WTC11 (cell line): ENCODE measurements at regions not wholly inside any gene's neighbourhood (a gene's known extent, or its start where the extent isn't known, plus 50 kb on each side); places are given as distances from the start of the nearest gene placed in this dataset.

Experiments
- ATAC-seq: fragments of 200-7000 bp; cut with Tn5 transposase; 2 replicates; pipeline ENCODE4 v1.10.0; 2021; ENCODE audit warnings: mild to moderate bottlenecking, moderate library complexity
- CTCF ChIA-PET: fragments of 300-600 bp; sonication (Branson Sonifier 250); formaldehyde crosslinking; loops from one replicate; lab custom pipeline; 2021; ENCODE audit warnings: antibody characterized with exemption; lab: Charles Lee
- POLR2A ChIA-PET: fragments of 350-600 bp; sonication (Branson Sonifier 250); formaldehyde crosslinking; loops from one replicate; lab custom pipeline; 2021; ENCODE audit warnings: antibody characterized with exemption; lab: Charles Lee
- DNase-seq: peaks from one replicate; pipeline ENCODE4 v3.0.0; 2021; ENCODE audit warnings: low spot score
- H3K27ac Mint-ChIP-seq: 2 replicates; pipeline ENCODE4 v1.8.0; 2021; ENCODE audit warnings: mixed read lengths
- H3K27me3 Mint-ChIP-seq: 2 replicates; pipeline ENCODE4 v1.8.0; 2021; ENCODE audit warnings: low read depth, mild to moderate bottlenecking, moderate library complexity, mixed read lengths
- H3K36me3 Mint-ChIP-seq: 2 replicates; pipeline ENCODE4 v1.8.0; 2021; ENCODE audit warnings: mixed read lengths
- H3K4me1 Mint-ChIP-seq: 2 replicates; pipeline ENCODE4 v1.8.0; 2022; ENCODE audit warnings: mixed read lengths
- H3K4me3 Mint-ChIP-seq: 2 replicates; pipeline ENCODE4 v1.8.0; 2021; ENCODE audit warnings: mild to moderate bottlenecking, moderate library complexity, mixed read lengths
- H3K9me3 Mint-ChIP-seq: 2 replicates; pipeline ENCODE4 v1.8.0; 2021; ENCODE audit warnings: mixed read lengths
- ETV6 ChIP-seq: sonication (generic); formaldehyde crosslinking; IDR thresholded peaks from 2 replicates; pipeline ENCODE4 v1.8.1; 2022; ENCODE audit warnings: mild to moderate bottlenecking, missing genetic modification reagents
- JAZF1 ChIP-seq: fragments of 250-450 bp; sonication (Bioruptor Pico); IDR thresholded peaks from 2 replicates; pipeline ENCODE4 v1.9.0; 2021; ENCODE audit warnings: moderate library complexity, mild to moderate bottlenecking, inconsistent platforms
- JUN ChIP-seq: sonication (generic); formaldehyde crosslinking; IDR thresholded peaks from 2 replicates; pipeline ENCODE4 v1.8.0; 2023; ENCODE audit warnings: mild to moderate bottlenecking, missing genetic modification reagents
- NFATC4 ChIP-seq: fragments of 250-450 bp; sonication (Bioruptor Pico); IDR thresholded peaks from 2 replicates; pipeline ENCODE4 v1.9.0; 2021; ENCODE audit warnings: mild to moderate bottlenecking
- PREB ChIP-seq: sonication (generic); formaldehyde crosslinking; IDR thresholded peaks from 2 replicates; pipeline ENCODE4 v1.8.1; 2022; ENCODE audit warnings: mild to moderate bottlenecking, missing genetic modification reagents, moderate library complexity, borderline replicate concordance
- SMAD3 ChIP-seq: sonication (generic); formaldehyde crosslinking; IDR thresholded peaks from 2 replicates; pipeline ENCODE4 v1.8.0; 2022; ENCODE audit warnings: missing genetic modification reagents, mild to moderate bottlenecking, borderline replicate concordance
- SMAD4 ChIP-seq: sonication (generic); formaldehyde crosslinking; IDR thresholded peaks from 2 replicates; pipeline ENCODE4 v1.8.0; 2022; ENCODE audit warnings: mild to moderate bottlenecking, missing genetic modification reagents
- SP1 ChIP-seq: sonication (generic); formaldehyde crosslinking; conservative IDR thresholded peaks from 2 replicates; pipeline ENCODE4 v1.8.1; 2022; ENCODE audit warnings: missing genetic modification reagents
- ZBTB21 ChIP-seq: sonication (generic); formaldehyde crosslinking; IDR thresholded peaks from 2 replicates; pipeline ENCODE4 v1.8.1; 2023; ENCODE audit warnings: mild to moderate bottlenecking, missing genetic modification reagents, borderline replicate concordance
- ZNF219 ChIP-seq: sonication (generic); formaldehyde crosslinking; IDR thresholded peaks from 2 replicates; pipeline ENCODE4 v1.8.0; 2023; ENCODE audit warnings: missing genetic modification reagents, mild to moderate bottlenecking, borderline replicate concordance
- ZNF232 ChIP-seq: sonication (generic); formaldehyde crosslinking; IDR thresholded peaks from 2 replicates; pipeline ENCODE4 v1.8.0; 2022; ENCODE audit warnings: mild to moderate bottlenecking, missing genetic modification reagents
- ZNF532 ChIP-seq: fragments of 250-450 bp; sonication (Bioruptor Pico); IDR thresholded peaks from 2 replicates; pipeline ENCODE4 v1.9.0; 2021; ENCODE audit warnings: mild to moderate bottlenecking, borderline replicate concordance
- ZNF671 ChIP-seq: fragments of 250-450 bp; sonication (Bioruptor Pico); IDR thresholded peaks from 2 replicates; pipeline ENCODE4 v1.8.0; 2021; ENCODE audit warnings: mild to moderate bottlenecking
- TF ChIP-seq, protein P1 (sequence below): sonication (generic); formaldehyde crosslinking; IDR thresholded peaks from 2 replicates; pipeline ENCODE4 v1.8.0; 2022; ENCODE audit warnings: mild to moderate bottlenecking, missing genetic modification reagents
- TF ChIP-seq, protein P2 (sequence below): sonication (generic); formaldehyde crosslinking; IDR thresholded peaks from 2 replicates; pipeline ENCODE4 v1.8.1; 2022; ENCODE audit warnings: low read depth, mild to moderate bottlenecking, moderate library complexity, missing genetic modification reagents, borderline replicate concordance
- TF ChIP-seq, protein P3 (sequence below): sonication (generic); formaldehyde crosslinking; IDR thresholded peaks from 2 replicates; pipeline ENCODE4 v1.8.1; 2023; ENCODE audit warnings: mild to moderate bottlenecking, missing genetic modification reagents
- TF ChIP-seq, protein P4 (sequence below): sonication (generic); formaldehyde crosslinking; IDR thresholded peaks from 2 replicates; pipeline ENCODE4 v1.8.0; 2023; ENCODE audit warnings: mild to moderate bottlenecking, missing genetic modification reagents
- TF ChIP-seq, protein P5 (sequence below): sonication (generic); formaldehyde crosslinking; IDR thresholded peaks from 2 replicates; pipeline ENCODE4 v1.8.1; 2023; ENCODE audit warnings: mild to moderate bottlenecking, missing genetic modification reagents, borderline replicate concordance

- TF ChIP-seq ETV6 (CRISPR knock-in tag) (no peak), ZNF219 (CRISPR knock-in tag) (no peak), ZBTB21 (CRISPR knock-in tag) (no peak)
- TF ChIP-seq, protein P1, sequence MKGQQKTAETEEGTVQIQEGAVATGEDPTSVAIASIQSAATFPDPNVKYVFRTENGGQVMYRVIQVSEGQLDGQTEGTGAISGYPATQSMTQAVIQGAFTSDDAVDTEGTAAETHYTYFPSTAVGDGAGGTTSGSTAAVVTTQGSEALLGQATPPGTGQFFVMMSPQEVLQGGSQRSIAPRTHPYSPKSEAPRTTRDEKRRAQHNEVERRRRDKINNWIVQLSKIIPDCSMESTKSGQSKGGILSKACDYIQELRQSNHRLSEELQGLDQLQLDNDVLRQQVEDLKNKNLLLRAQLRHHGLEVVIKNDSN (CRISPR knock-in tag), result no peak
- TF ChIP-seq, protein P2, sequence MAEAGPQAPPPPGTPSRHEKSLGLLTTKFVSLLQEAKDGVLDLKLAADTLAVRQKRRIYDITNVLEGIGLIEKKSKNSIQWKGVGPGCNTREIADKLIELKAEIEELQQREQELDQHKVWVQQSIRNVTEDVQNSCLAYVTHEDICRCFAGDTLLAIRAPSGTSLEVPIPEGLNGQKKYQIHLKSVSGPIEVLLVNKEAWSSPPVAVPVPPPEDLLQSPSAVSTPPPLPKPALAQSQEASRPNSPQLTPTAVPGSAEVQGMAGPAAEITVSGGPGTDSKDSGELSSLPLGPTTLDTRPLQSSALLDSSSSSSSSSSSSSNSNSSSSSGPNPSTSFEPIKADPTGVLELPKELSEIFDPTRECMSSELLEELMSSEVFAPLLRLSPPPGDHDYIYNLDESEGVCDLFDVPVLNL (CRISPR knock-in tag), result no peak
These were observed 569.8 kb upstream of the LRRTM1 start (continued) for GRCh38 chr2:80874374-80874773.

DNA sequence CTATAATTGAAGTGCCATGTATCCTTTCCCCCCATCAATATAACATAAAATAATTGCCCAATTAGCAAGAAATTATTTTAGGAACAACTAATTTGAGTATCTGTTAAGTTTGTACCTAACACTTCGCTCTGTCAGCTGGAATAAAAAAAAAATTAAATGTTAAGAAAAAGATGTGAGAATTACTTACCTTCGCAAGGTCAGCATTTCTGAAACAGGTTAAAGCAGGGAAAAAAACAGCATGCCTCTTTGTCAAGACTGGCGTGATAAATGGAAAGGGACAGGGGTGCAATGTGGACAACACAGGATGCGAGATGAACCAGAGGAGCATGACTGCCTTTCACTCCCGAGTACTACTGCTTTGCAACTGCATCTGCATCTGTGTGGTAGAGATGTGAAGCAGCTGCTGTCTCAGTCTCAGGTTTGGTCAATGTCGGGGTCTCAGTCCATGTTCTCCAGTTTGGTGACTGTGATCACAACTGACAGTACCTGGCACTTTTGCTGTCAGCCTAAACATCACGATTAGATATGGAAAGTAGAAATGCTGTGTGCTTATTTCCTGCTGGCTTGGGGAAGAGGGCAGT, 565.4 kb upstream of the LRRTM1 start:
- Mint-ChIP-seq H3K4me3 (no peak overlapping the region), H3K27ac (no peak overlapping the region), H3K36me3 (peaks cover 4% of the 10 kb centered on the region; the same call in 1 of the 2 replicates), H3K27me3 (no peaks in the 10 kb centered on the region), H3K9me3 (peaks cover 19% of the 10 kb centered on the region), H3K4me1 (peaks cover 59% of the 10 kb centered on the region)
- POLR2A ChIA-PET, result no interaction called here
- DNase-seq, result no peak
- CTCF ChIA-PET, result no interaction called here
- no peak for ATAC-seq
- TF ChIP-seq ZNF532 (no peak), SMAD3 (CRISPR knock-in tag) (no peak), JUN (no peak), ZNF671 (CRISPR knock-in tag) (no peak), SP1 (CRISPR knock-in tag) (no peak), ZNF219 (CRISPR knock-in tag) (no peak), ZNF232 (CRISPR knock-in tag) (no peak), PREB (CRISPR knock-in tag) (no peak), NFATC4 (CRISPR knock-in tag) (no peak), JAZF1 (no peak), SMAD4 (no peak)
- TF ChIP-seq, protein P3, sequence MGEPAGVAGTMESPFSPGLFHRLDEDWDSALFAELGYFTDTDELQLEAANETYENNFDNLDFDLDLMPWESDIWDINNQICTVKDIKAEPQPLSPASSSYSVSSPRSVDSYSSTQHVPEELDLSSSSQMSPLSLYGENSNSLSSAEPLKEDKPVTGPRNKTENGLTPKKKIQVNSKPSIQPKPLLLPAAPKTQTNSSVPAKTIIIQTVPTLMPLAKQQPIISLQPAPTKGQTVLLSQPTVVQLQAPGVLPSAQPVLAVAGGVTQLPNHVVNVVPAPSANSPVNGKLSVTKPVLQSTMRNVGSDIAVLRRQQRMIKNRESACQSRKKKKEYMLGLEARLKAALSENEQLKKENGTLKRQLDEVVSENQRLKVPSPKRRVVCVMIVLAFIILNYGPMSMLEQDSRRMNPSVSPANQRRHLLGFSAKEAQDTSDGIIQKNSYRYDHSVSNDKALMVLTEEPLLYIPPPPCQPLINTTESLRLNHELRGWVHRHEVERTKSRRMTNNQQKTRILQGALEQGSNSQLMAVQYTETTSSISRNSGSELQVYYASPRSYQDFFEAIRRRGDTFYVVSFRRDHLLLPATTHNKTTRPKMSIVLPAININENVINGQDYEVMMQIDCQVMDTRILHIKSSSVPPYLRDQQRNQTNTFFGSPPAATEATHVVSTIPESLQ (CRISPR knock-in tag), result no peak
- TF ChIP-seq, protein P4, sequence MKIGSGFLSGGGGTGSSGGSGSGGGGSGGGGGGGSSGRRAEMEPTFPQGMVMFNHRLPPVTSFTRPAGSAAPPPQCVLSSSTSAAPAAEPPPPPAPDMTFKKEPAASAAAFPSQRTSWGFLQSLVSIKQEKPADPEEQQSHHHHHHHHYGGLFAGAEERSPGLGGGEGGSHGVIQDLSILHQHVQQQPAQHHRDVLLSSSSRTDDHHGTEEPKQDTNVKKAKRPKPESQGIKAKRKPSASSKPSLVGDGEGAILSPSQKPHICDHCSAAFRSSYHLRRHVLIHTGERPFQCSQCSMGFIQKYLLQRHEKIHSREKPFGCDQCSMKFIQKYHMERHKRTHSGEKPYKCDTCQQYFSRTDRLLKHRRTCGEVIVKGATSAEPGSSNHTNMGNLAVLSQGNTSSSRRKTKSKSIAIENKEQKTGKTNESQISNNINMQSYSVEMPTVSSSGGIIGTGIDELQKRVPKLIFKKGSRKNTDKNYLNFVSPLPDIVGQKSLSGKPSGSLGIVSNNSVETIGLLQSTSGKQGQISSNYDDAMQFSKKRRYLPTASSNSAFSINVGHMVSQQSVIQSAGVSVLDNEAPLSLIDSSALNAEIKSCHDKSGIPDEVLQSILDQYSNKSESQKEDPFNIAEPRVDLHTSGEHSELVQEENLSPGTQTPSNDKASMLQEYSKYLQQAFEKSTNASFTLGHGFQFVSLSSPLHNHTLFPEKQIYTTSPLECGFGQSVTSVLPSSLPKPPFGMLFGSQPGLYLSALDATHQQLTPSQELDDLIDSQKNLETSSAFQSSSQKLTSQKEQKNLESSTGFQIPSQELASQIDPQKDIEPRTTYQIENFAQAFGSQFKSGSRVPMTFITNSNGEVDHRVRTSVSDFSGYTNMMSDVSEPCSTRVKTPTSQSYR (CRISPR knock-in tag), result no peak
- TF ChIP-seq, protein P5, sequence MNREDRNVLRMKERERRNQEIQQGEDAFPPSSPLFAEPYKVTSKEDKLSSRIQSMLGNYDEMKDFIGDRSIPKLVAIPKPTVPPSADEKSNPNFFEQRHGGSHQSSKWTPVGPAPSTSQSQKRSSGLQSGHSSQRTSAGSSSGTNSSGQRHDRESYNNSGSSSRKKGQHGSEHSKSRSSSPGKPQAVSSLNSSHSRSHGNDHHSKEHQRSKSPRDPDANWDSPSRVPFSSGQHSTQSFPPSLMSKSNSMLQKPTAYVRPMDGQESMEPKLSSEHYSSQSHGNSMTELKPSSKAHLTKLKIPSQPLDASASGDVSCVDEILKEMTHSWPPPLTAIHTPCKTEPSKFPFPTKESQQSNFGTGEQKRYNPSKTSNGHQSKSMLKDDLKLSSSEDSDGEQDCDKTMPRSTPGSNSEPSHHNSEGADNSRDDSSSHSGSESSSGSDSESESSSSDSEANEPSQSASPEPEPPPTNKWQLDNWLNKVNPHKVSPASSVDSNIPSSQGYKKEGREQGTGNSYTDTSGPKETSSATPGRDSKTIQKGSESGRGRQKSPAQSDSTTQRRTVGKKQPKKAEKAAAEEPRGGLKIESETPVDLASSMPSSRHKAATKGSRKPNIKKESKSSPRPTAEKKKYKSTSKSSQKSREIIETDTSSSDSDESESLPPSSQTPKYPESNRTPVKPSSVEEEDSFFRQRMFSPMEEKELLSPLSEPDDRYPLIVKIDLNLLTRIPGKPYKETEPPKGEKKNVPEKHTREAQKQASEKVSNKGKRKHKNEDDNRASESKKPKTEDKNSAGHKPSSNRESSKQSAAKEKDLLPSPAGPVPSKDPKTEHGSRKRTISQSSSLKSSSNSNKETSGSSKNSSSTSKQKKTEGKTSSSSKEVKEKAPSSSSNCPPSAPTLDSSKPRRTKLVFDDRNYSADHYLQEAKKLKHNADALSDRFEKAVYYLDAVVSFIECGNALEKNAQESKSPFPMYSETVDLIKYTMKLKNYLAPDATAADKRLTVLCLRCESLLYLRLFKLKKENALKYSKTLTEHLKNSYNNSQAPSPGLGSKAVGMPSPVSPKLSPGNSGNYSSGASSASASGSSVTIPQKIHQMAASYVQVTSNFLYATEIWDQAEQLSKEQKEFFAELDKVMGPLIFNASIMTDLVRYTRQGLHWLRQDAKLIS (CRISPR knock-in tag), result no peak
- TF ChIP-seq, protein P2 (CRISPR knock-in tag), result no peak
